Dermis blood vessel endothelial cell (primary cell): ENCODE measurements at regions not wholly inside any gene's neighbourhood (a gene's known extent, or its start where the extent isn't known, plus 50 kb on each side); places are given as distances from the start of the nearest gene placed in this dataset.

Experiments
- DNase-seq: peaks from one replicate; pipeline ENCODE4 v3.0.0; 2010

GRCh38 chr5:72618708-72619107, 111.5 kb upstream of the ZNF366 start:
- DNase-seq: no peak

DNA sequence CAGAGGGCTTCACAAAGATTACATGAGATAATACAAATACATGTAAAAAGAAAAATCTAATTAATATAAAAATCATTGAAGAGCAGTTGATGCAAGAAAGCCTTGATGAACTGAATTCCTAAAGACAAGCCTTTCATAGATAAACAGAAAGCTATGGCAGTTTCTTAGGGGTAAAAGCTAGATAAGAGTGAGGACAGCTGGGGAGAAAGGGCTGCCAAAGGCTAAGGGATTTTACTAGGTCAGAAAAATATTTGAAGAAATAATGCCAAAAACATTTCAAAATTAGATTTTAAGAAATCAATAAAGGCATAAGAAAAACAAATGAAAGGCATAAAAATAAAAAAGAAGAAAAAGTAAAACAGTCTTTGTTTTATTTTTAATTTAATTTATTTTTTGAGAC, 107.9 kb upstream of the ZNF366 start:
- no peak for DNase-seq

DNA sequence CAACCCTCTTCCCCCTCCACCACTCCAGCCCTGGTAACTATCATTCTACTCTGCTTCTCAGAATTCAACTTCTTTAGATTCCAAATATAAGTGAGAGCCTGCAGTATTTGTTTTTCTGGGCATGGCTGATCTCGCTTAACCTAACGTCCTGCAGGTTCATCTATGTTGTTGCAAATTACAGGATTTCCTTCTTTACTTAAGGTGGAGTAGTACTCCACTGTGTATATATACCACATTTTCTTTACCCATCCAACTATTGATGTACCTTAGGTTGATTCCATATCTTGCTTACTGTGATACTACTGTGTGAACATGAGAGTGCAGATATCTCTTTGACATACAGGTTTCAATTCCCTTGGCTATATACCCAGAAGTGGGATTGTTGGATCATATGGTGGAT, 106.3 kb upstream of the ZNF366 start:
- no peak for DNase-seq

DNA sequence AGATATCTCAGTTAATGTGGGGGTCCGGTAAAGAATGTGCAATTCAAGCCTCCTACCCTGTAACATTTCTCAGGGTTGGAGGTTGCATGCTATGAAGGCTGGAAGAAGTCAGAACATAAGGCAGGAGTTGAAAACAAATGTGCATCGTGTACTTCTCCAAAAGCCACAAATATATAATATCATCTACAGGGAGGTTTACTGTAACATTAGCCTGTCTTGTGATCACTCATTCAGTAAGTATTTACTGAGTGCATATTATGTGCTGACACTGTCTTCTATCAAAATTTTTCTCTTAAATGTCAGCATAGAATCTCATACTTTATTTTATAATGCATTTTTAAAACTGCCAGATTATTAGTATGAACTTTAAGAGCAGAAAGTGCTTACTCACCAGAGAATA, 105.6 kb upstream of the ZNF366 start:
- DNase-seq: no peak

GRCh38 chr5:72611118-72611730, 104.0 kb upstream of the ZNF366 start:
- DNase-seq: peak; percentile 91

- no peak for DNase-seq
These were observed 101.7 kb upstream of the ZNF366 start for GRCh38 chr5:72608926-72609325.

- DNase-seq: peak; percentile 62
These were observed 101.1 kb upstream of the ZNF366 start for GRCh38 chr5:72608297-72608696.

DNA sequence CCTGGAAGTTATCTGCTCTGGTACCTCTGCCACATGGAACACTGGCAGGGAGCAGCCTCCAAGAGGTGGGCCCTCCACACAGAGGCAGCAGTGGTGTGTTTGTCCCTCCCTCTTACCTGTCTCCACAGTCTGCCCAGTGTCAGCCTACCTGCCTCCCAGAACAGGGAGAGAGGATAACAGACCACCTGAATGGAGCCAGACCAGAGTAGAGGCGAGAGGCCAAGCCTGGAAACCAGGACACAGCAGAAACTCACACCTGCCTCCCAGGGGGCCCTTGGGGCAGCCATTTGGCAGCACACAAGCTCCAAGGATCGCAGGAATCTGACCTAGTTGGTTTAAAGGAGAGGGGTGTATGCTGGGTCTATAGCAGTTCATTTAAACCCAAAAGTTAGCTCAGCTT, 100.2 kb upstream of the ZNF366 start:
- DNase-seq: no peak

- DNase-seq: no peak
These were observed 99.3 kb upstream of the ZNF366 start for GRCh38 chr5:72606525-72606924.

GRCh38 chr5:72605632-72606031, 98.4 kb upstream of the ZNF366 start:
- no peak for DNase-seq

GRCh38 chr5:72604798-72605154, 97.6 kb upstream of the ZNF366 start:
- DNase-seq: no peak

DNA sequence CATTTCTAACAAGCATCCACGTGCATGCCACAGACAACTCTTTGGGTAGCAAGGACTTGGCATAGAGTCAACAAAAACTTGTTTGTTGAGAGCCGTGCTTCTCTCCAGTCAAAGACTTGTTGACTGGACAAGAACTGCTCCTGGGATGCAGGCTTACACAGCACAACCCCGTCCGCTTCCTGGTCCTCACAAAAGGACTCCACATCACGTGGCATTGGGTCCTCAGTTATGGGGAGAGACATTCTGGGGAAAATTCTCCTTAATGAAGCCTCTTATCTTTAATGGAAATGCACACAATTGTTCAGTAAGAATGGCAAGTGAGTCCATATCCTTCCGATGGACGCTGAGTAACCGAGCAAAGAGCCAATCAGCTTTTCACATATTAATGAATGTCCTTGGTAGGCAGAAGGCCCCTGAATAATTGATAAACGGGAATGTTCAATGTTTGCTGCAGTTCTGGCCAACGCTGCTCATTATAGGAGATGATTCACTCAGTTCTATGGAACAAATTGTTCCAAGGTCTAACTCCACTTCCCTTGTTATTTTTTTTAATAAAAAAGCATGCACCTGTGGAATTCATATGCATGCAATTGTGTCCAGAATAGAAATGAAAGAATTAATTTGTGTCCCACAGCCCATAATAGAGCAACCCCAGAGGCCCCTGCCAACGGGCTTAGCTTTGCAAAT, 97.0 kb upstream of the ZNF366 start:
- peak; percentile 99 for DNase-seq

DNA sequence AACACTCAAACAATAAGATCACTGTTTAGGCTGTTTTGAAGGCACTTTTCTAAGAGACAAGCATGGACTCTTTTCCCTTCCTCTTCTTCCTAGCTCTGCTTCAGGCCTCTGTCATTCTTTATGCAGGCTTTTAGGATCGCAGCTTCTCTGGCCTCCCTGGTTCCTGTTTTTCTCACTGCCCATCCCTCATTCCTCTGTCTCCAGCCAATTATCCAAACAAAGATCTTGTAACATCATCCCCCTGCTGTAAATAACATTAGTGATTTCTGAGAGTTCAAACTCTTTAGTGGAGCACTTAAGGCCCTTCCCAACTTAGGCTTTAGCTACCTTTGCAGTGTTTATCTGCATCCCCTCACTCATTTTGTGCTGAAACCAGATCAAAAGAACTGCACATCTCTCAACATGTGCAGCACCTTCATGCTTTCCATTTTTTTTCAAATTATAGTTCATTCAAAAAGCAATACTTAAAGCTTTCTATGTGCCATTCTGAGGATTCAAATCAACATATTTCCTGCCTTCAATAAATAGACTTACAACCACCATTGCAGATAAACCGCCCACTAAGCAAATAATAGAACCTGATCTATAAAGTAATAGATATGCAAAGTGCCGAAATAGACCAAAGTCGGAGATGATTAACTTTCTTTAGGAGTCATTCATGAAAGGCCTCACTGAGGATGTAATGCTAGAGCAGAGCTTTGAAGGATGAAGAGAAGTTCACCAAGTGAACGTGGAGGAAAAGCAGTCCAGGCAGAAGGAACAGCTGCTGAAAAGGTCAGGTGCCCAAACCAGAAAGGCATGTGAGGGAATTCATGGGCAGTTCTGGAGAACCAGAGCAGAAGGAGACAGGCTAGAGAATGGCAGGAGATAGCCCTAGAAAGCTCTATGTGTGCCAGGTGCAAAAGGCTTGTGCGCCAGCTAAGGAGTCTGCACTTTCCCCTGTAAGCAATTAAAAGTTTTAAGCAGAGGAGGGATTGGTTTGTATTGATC, 95.8 kb upstream of the ZNF366 start:
- peak; percentile 19 for DNase-seq

- DNase-seq: no peak
These were observed 94.7 kb upstream of the ZNF366 start for GRCh38 chr5:72601861-72602260.

DNA sequence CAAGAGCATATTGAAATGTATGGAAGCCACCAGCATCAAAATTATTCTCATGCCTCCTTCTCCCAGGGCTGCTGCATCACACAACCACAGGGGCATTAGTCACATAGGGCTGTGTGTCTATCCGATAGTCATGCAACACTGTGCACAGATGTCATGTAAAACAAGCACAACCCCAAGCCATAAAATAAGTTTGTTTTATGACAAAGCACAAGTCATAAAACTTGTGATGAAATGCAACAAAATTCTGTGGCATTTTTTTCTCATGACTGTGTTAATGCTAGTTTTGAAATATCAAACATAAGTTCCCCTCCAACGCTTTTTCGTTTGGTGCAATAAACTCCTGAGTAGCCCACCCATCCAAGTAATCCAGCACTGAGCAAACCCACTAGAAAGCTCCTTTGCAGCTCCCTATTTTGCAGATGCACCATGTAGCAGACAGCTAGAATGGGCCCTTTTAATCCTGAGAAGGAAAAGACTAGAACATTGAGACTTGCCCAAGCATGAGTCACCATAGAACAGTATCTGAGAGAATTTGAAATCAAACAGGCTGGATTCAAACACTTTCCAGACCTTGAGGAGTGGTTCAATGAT, 93.3 kb upstream of the ZNF366 start:
- peak; percentile 50 for DNase-seq

DNA sequence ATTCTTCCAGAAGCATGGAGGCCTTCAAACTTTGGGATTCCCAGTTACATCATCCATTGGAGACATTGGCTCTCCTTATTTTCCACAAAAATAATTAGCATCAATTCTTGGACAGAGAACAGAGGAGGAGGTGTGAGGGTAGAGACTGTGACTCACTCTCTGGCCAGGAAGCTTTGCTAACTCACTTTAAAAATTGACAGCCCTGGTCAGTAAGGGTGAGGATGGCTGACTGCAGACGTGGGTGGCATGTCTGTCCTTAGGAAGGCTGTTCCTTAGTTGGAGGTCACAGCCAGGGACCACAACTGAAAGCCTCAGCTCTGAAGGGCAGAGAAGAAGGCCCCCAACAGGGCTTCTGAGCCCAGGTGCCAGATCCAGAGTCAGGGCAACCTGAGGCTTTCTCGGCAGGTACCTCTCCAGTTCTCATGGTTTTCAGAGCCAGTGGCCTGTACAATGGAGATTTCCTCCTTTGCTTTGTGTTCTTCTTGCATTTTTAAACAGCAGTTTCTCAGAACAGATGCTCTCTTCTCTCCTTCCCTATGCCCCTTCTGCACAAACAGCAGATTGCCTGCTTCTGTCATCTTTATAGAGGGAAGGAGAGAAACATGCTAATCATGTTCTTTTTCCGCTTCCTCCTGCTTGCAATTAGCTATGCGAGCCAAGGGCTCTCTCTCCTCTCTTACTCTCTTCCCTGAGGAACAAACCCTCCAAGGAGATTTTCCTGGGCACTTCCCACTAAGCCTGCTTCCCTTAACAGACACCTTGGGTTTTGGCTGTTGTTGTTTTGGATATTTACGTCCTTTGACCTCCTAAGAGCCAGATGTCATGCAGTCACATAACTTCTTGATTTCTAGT, 92.5 kb upstream of the ZNF366 start:
- peak; percentile 67 for DNase-seq

GRCh38 chr5:72599065-72599433, 91.8 kb upstream of the ZNF366 start:
- peak; percentile 13 for DNase-seq

DNA sequence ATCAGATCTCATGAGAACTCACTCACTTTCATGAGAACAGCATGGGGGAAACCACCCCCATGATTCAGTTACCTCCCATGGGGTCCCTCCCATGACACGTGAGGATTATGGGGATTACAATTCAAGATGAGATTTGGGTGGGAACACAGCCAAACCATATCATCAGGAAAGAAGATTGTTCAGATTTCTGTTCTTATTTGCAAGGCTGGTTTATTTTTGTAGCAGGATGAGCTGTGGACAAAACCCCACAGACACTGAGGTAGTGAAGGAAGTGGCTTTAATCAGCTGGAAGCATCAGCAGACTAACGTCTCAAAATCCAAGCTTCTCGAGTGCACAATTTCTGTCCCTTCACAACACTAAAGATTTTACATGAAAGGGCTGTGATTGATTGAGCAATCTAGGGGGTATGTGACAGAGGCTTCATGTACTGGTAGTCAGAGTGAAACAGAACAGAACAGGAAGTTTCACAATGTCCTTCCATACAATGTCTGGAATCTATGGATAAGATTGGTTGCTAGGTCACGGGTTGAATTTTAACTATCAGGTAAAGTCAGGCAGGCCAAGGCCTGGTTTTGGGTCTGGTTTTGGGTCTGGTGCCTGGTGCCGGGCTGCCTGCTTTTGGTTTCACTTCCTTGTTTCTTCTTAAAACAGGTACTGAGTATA, 91.3 kb upstream of the ZNF366 start:
- peak; percentile 49 for DNase-seq

GRCh38 chr5:72597456-72597948, 90.3 kb upstream of the ZNF366 start:
- peak; percentile 89 for DNase-seq

GRCh38 chr5:72596956-72597355, 89.7 kb upstream of the ZNF366 start:
- DNase-seq: peak; percentile 19

- no peak for DNase-seq
These were observed 81.4 kb upstream of the ZNF366 start for GRCh38 chr5:72588640-72589039.
